Spleen (tissue), 7 donors: ENCODE measurements at regions not wholly inside any gene's neighbourhood (a gene's known extent, or its start where the extent isn't known, plus 50 kb on each side); places are given as distances from the start of the nearest gene placed in this dataset.

Experiments used
- CTCF ChIP-seq, 11 experiments: fragments of 200-600 bp in 7 of 11; fragments of 450-650 bp in 4 of 11; sonication (generic) in 4 of 11; IDR thresholded peaks in 8 of 11; conservative IDR thresholded peaks in 3 of 11; 1 replicate in 7 of 11; 2 replicates in 4 of 11; pipeline versions ENCODE4 v1.4.0 to v1.8.0; 2016 to 2021; ENCODE audit warnings: antibody characterized with exemption in 11 of 11, inconsistent platforms in 4 of 11, mild to moderate bottlenecking in 1 of 11
- POLR2A ChIP-seq, 3 donors: fragments of 450-650 bp; IDR thresholded peaks; one replicate each; pipeline ENCODE4 v1.5.1; 2017; ENCODE audit warnings: antibody characterized with exemption in 3 of 3, mild to moderate bottlenecking in 1 of 3
- donor health status: DM: no; HTN: no; CAD: no; lungs with moderate emphysema.
- donor health status: DM: no; HTN: no; CAD: no.
- donor health status: DM: no; HTN: no; CAD: no.

- TF ChIP-seq CTCF (IDR thresholded peaks at IDR 0.05 in 8 of 11, conservative IDR thresholded peaks at IDR 0.05 in 3 of 11) = no peak
- no peak for TF ChIP-seq POLR2A (IDR thresholded peaks at IDR 0.05)
Observed at GRCh38 chr6:111936718-111937117, 63.5 kb upstream of the FYN start.
